Natural killer cell treated with Interleukin-12 subunit alpha and Interleukin-12 subunit beta and Interleukin-15 and Interleukin-18, amount 100 ng/mL, for 72 hours (primary cell): ENCODE measurements at regions not wholly inside any gene's neighbourhood (a gene's known extent, or its start where the extent isn't known, plus 50 kb on each side); places are given as distances from the start of the nearest gene placed in this dataset.

Experiments used
- ATAC-seq, 2 donors: fragments of 150-1000 bp; cut with Tn5 transposase in 1 of 2; sonication (Bioruptor Pico), chemical (Tn5 transposase) in 1 of 2; 2 replicates each; pipeline ENCODE4 v1.10.0; 2021
- DNase-seq: peaks from one replicate; pipeline ENCODE4 v3.0.0; 2022; ENCODE audit warnings: low spot score
- H3K27ac Mint-ChIP-seq, 2 donors: 1 replicate in 1 of 2; 2 replicates in 1 of 2; pipeline ENCODE4 v1.8.0; 2022; ENCODE audit warnings: mixed read lengths in 2 of 2, mild to moderate bottlenecking in 1 of 2, moderate library complexity in 1 of 2
- H3K27me3 Mint-ChIP-seq, 2 donors: 1 replicate in 1 of 2; 2 replicates in 1 of 2; pipeline ENCODE4 v1.8.0; 2022; ENCODE audit warnings: mixed read lengths in 2 of 2
- H3K36me3 Mint-ChIP-seq: one replicate; pipeline ENCODE4 v1.8.0; 2022; ENCODE audit warnings: mixed read lengths
- H3K4me1 Mint-ChIP-seq, 2 donors: 1 replicate in 1 of 2; 2 replicates in 1 of 2; pipeline ENCODE4 v1.8.0; 2022; ENCODE audit warnings: low read depth in 2 of 2, mixed read lengths in 2 of 2, mild to moderate bottlenecking in 1 of 2
- H3K4me3 Mint-ChIP-seq: one replicate; pipeline ENCODE4 v1.8.0; 2022; ENCODE audit warnings: mixed read lengths
- H3K9me3 Mint-ChIP-seq: 2 replicates; pipeline ENCODE4 v1.8.0; 2022; ENCODE audit warnings: mixed read lengths

GRCh38 chr13:22086597-22087330 is 415.9 kb downstream of the FGF9 start:
- no peak overlapping the region for H3K27ac Mint-ChIP-seq
- no peak overlapping the region for H3K4me3 Mint-ChIP-seq
- H3K27me3 Mint-ChIP-seq: peaks cover 0 to 11% of the 10 kb centered on the region in 2 donors
- no peaks in the 10 kb centered on the region for H3K9me3 Mint-ChIP-seq
- H3K36me3 Mint-ChIP-seq: no peaks in the 10 kb centered on the region
- no peak for ATAC-seq
- peaks cover 11 to 15% of the 10 kb centered on the region in 2 donors for H3K4me1 Mint-ChIP-seq
- DNase-seq: no peak

GRCh38 chr13:22090106-22090505 is 419.2 kb downstream of the FGF9 start:
- Mint-ChIP-seq H3K9me3 (no peaks in the 10 kb centered on the region), H3K27me3 (peaks cover 0 to 2% of the 10 kb centered on the region in 2 donors), H3K36me3 (no peaks in the 10 kb centered on the region), H3K27ac (no peak overlapping the region), H3K4me1 (peaks cover 0 to 4% of the 10 kb centered on the region in 2 donors), H3K4me3 (no peak overlapping the region)
- DNase-seq: no peak
- ATAC-seq: no peak

GRCh38 chr13:22091222-22091970 is 420.5 kb downstream of the FGF9 start:
- no peak for DNase-seq
- H3K9me3 Mint-ChIP-seq: no peaks in the 10 kb centered on the region
- no peak overlapping the region for H3K4me3 Mint-ChIP-seq
- H3K4me1 Mint-ChIP-seq: peaks cover 0 to 4% of the 10 kb centered on the region in 2 donors
- no peak for ATAC-seq
- no peak overlapping the region for H3K27ac Mint-ChIP-seq
- H3K27me3 Mint-ChIP-seq: no peaks in the 10 kb centered on the region
- H3K36me3 Mint-ChIP-seq: no peaks in the 10 kb centered on the region

- no peak for ATAC-seq
- DNase-seq: no peak
- Mint-ChIP-seq H3K4me1 (peaks cover 0 to 4% of the 10 kb centered on the region in 2 donors), H3K36me3 (no peaks in the 10 kb centered on the region), H3K4me3 (no peak overlapping the region), H3K9me3 (no peaks in the 10 kb centered on the region), H3K27ac (no peak overlapping the region), H3K27me3 (no peaks in the 10 kb centered on the region)
Observed at GRCh38 chr13:22091971-22092300, 421.1 kb downstream of the FGF9 start.

GRCh38 chr13:22092791-22093560 is 422.1 kb downstream of the FGF9 start:
- Mint-ChIP-seq H3K4me1 (no peaks in the 10 kb centered on the region), H3K36me3 (no peaks in the 10 kb centered on the region), H3K27me3 (no peaks in the 10 kb centered on the region), H3K4me3 (no peak overlapping the region), H3K9me3 (no peaks in the 10 kb centered on the region), H3K27ac (no peak overlapping the region)
- ATAC-seq: no peak
- DNase-seq: no peak

GRCh38 chr13:22095794-22096193 is 424.9 kb downstream of the FGF9 start:
- H3K4me1 Mint-ChIP-seq: no peaks in the 10 kb centered on the region
- H3K36me3 Mint-ChIP-seq: no peaks in the 10 kb centered on the region
- DNase-seq: no peak
- H3K4me3 Mint-ChIP-seq: no peak overlapping the region
- H3K27me3 Mint-ChIP-seq: no peaks in the 10 kb centered on the region
- H3K27ac Mint-ChIP-seq: no peak overlapping the region
- H3K9me3 Mint-ChIP-seq: no peaks in the 10 kb centered on the region
- ATAC-seq: no peak

GRCh38 chr13:22099585-22099984 is 428.7 kb downstream of the FGF9 start:
- no peak for DNase-seq
- no peak overlapping the region for H3K27ac Mint-ChIP-seq
- no peak for ATAC-seq
- peaks cover under 1% of the 10 kb centered on the region for H3K9me3 Mint-ChIP-seq
- no peaks in the 10 kb centered on the region for H3K27me3 Mint-ChIP-seq
- no peaks in the 10 kb centered on the region for H3K36me3 Mint-ChIP-seq
- no peak overlapping the region for H3K4me3 Mint-ChIP-seq
- peaks cover under 1 to 1% of the 10 kb centered on the region in 2 donors for H3K4me1 Mint-ChIP-seq

- no peak overlapping the region for H3K4me3 Mint-ChIP-seq
- H3K27ac Mint-ChIP-seq: no peak overlapping the region
- no peaks in the 10 kb centered on the region for H3K36me3 Mint-ChIP-seq
- peaks cover 4% of the 10 kb centered on the region for H3K9me3 Mint-ChIP-seq
- DNase-seq (no peak), ATAC-seq (no peak)
- peaks cover 0 to 4% of the 10 kb centered on the region in 2 donors for H3K27me3 Mint-ChIP-seq
- H3K4me1 Mint-ChIP-seq: peaks cover 14 to 19% of the 10 kb centered on the region in 2 donors
Observed at GRCh38 chr13:22102271-22102670, 431.4 kb downstream of the FGF9 start.

- peaks cover 4% of the 10 kb centered on the region for H3K9me3 Mint-ChIP-seq
- H3K27ac Mint-ChIP-seq: peak overlapping the region in 1 of 2 donors; percentile 69
- peaks cover 21 to 30% of the 10 kb centered on the region in 2 donors for H3K4me1 Mint-ChIP-seq
- no peaks in the 10 kb centered on the region for H3K36me3 Mint-ChIP-seq
- no peak for DNase-seq
- no peak for ATAC-seq
- H3K27me3 Mint-ChIP-seq: peaks cover 0 to 4% of the 10 kb centered on the region in 2 donors
- H3K4me3 Mint-ChIP-seq: no peak overlapping the region
Observed at GRCh38 chr13:22103046-22104027, 432.5 kb downstream of the FGF9 start.

- H3K36me3 Mint-ChIP-seq: peaks cover 2% of the 10 kb centered on the region
Observed at GRCh38 chr13:22106058-22106457, 435.2 kb downstream of the FGF9 start.

GRCh38 chr13:22107549-22107948 is 436.7 kb downstream of the FGF9 start:
- DNase-seq: no peak
- no peak overlapping the region for H3K27ac Mint-ChIP-seq
- H3K4me1 Mint-ChIP-seq: peaks cover 35 to 42% of the 10 kb centered on the region in 2 donors
- H3K27me3 Mint-ChIP-seq: peaks cover 0 to 4% of the 10 kb centered on the region in 2 donors
- H3K4me3 Mint-ChIP-seq: peak overlapping the region; percentile 15
- H3K9me3 Mint-ChIP-seq: peaks cover 8% of the 10 kb centered on the region
- no peak for ATAC-seq
- peaks cover 5% of the 10 kb centered on the region for H3K36me3 Mint-ChIP-seq

More at GRCh38 chr13:22106058-22106457, 435.2 kb downstream of the FGF9 start:
- H3K4me1 Mint-ChIP-seq: peaks cover 25 to 34% of the 10 kb centered on the region in 2 donors
- peaks cover 8% of the 10 kb centered on the region for H3K9me3 Mint-ChIP-seq
- H3K27ac Mint-ChIP-seq: peak overlapping the region in 1 of 2 donors; percentile 7
- no peak overlapping the region for H3K4me3 Mint-ChIP-seq
- ATAC-seq (peak; percentile 29 to 71), DNase-seq (no peak)
- peaks cover 0 to 4% of the 10 kb centered on the region in 2 donors for H3K27me3 Mint-ChIP-seq

- ATAC-seq (no peak), DNase-seq (no peak)
- Mint-ChIP-seq H3K27ac (peak overlapping the region in 1 of 2 donors; percentile 59), H3K4me3 (no peak overlapping the region), H3K4me1 (peaks cover 42 to 44% of the 10 kb centered on the region in 2 donors), H3K36me3 (peaks cover 7% of the 10 kb centered on the region), H3K27me3 (peaks cover 0 to 4% of the 10 kb centered on the region in 2 donors), H3K9me3 (peaks cover 8% of the 10 kb centered on the region)
Observed at GRCh38 chr13:22108283-22108942, 437.5 kb downstream of the FGF9 start.
